Endodermal cell (in vitro differentiated cells): ENCODE measurements at regions not wholly inside any gene's neighbourhood (a gene's known extent, or its start where the extent isn't known, plus 50 kb on each side); places are given as distances from the start of the nearest gene placed in this dataset.

Source experiments
- DNase-seq: peaks from one replicate; pipeline ENCODE4 v3.0.0-alpha.2; 2017
- H3K27ac ChIP-seq: 2 replicates; pipeline ENCODE4 v1.5.1; 2013; ENCODE audit warnings: mild to moderate bottlenecking, low read depth, low read length, moderate library complexity
- H3K27me3 ChIP-seq: 2 replicates; pipeline ENCODE4 v1.6.1; 2013; ENCODE audit warnings: mild to moderate bottlenecking, low read length, moderate library complexity; ENCODE audit not compliant: insufficient read depth, control insufficient read depth, poor library complexity, severe bottlenecking
- H3K36me3 ChIP-seq: 2 replicates; pipeline ENCODE4 v1.7.0; 2013; ENCODE audit warnings: mild to moderate bottlenecking, low read length, moderate library complexity; ENCODE audit not compliant: control insufficient read depth, insufficient read depth
- H3K4me1 ChIP-seq: one replicate; pipeline ENCODE4 v1.7.0; 2013; ENCODE audit warnings: low read length; ENCODE audit not compliant: control insufficient read depth, insufficient read depth
- H3K4me3 ChIP-seq: 2 replicates; pipeline ENCODE4 v1.5.1; 2013; ENCODE audit warnings: mild to moderate bottlenecking, low read length, moderate library complexity
- H3K9ac ChIP-seq: 2 replicates; pipeline ENCODE4 v1.6.1; 2013; ENCODE audit warnings: mild to moderate bottlenecking, low read length, moderate library complexity; ENCODE audit not compliant: poor library complexity, severe bottlenecking; ENCODE audit errors: extremely low read depth
- H3K9me3 ChIP-seq: 2 replicates; pipeline ENCODE4 v1.6.1; 2013; ENCODE audit warnings: mild to moderate bottlenecking, low read length, moderate library complexity; ENCODE audit not compliant: control insufficient read depth
- H3K27ac Mint-ChIP-seq: 2 replicates; pipeline ENCODE4 v1.8.0; 2020; ENCODE audit warnings: mixed read lengths
- H3K27me3 Mint-ChIP-seq: 2 replicates; pipeline ENCODE4 v1.8.0; 2021; ENCODE audit warnings: mild to moderate bottlenecking, mixed read lengths; ENCODE audit not compliant: insufficient read depth
- H3K36me3 Mint-ChIP-seq: 2 replicates; pipeline ENCODE4 v1.8.0; 2020; ENCODE audit warnings: low read depth, mixed read lengths
- H3K4me1 Mint-ChIP-seq: 2 replicates; pipeline ENCODE4 v1.8.0; 2020; ENCODE audit warnings: mixed read lengths
- H3K4me3 Mint-ChIP-seq: 2 replicates; pipeline ENCODE4 v1.8.0; 2020; ENCODE audit warnings: mild to moderate bottlenecking, moderate library complexity, mixed read lengths
- H3K9me3 Mint-ChIP-seq: 2 replicates; pipeline ENCODE4 v1.8.0; 2020; ENCODE audit warnings: mild to moderate bottlenecking, mixed read lengths
- WGBS, 2 experiments: methylation state at CpG; one replicate each; pipeline versions ENCODE4 v1.1.5 to v1.1.7; 2013; ENCODE audit warnings: missing lambda C conversion rate in 2 of 2, mixed read lengths in 1 of 2; ENCODE audit not compliant: insufficient coverage in 1 of 2, insufficient read length in 1 of 2; 5-methylcytosine and 5-hydroxymethylcytosine counted together
- TF ChIP-seq, protein P1 (sequence below): fragments of 200-600 bp; sonication (generic); conservative IDR thresholded peaks from 2 replicates; pipeline ENCODE4 v1.5.0; 2021; ENCODE audit warnings: antibody characterized with exemption, mild to moderate bottlenecking

DNA sequence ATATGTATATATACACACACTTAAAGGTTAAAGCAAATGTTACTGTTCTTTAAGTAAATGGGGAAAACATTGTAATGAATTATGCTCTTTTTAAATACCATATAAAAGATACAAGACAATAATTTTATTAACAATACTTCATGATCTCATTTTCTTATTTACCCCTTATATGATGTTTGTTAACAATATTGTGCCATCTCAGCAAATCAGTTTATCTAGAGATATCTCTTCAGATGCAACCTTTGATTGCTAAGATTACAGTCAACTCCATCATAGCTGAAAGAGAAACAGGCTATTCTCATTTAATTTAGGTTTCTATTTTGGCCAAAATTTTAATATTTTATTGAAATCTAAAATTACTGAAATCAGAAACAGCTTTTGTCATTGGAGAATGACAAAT is 197.9 kb downstream of the CALCRL start:
- no peak overlapping the region for H3K27ac ChIP-seq
- TF ChIP-seq, protein P1, sequence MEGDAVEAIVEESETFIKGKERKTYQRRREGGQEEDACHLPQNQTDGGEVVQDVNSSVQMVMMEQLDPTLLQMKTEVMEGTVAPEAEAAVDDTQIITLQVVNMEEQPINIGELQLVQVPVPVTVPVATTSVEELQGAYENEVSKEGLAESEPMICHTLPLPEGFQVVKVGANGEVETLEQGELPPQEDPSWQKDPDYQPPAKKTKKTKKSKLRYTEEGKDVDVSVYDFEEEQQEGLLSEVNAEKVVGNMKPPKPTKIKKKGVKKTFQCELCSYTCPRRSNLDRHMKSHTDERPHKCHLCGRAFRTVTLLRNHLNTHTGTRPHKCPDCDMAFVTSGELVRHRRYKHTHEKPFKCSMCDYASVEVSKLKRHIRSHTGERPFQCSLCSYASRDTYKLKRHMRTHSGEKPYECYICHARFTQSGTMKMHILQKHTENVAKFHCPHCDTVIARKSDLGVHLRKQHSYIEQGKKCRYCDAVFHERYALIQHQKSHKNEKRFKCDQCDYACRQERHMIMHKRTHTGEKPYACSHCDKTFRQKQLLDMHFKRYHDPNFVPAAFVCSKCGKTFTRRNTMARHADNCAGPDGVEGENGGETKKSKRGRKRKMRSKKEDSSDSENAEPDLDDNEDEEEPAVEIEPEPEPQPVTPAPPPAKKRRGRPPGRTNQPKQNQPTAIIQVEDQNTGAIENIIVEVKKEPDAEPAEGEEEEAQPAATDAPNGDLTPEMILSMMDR, result no peak
- H3K9ac ChIP-seq, result no peak overlapping the region
- no peaks in the 10 kb centered on the region for H3K27me3 ChIP-seq
- no peaks in the 10 kb centered on the region for H3K9me3 Mint-ChIP-seq
- no peak overlapping the region for H3K4me3 ChIP-seq
- H3K36me3 Mint-ChIP-seq, result no peaks in the 10 kb centered on the region
- H3K36me3 ChIP-seq, result no peaks in the 10 kb centered on the region
- H3K9me3 ChIP-seq, result no peaks in the 10 kb centered on the region
- no peak for DNase-seq
- no peaks in the 10 kb centered on the region for H3K4me1 Mint-ChIP-seq
- H3K4me3 Mint-ChIP-seq, result no peak overlapping the region
- H3K27ac Mint-ChIP-seq, result no peak overlapping the region
- no peaks in the 10 kb centered on the region for H3K27me3 Mint-ChIP-seq
- no peaks in the 10 kb centered on the region for H3K4me1 ChIP-seq

DNA sequence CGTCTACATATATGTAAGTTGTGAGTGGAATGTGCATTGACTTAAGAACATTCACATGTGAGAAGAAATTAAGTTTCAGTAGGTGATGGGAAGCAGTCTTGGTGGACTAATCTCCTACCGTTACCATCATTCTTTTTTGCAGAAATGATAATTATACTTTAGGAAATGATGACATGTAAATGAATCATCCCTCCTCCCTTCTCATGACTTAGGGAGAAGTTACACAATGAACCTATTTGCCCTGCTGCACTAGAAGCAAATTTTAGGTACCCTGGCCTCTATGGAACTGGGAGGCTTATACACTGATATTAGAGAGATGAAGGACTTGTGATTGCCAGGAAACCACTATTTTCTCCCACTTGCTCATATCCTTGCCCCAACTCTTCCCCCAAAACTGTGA is 214.2 kb downstream of the CALCRL start:
- no peaks in the 10 kb centered on the region for H3K9me3 ChIP-seq
- no peaks in the 10 kb centered on the region for H3K36me3 ChIP-seq
- H3K27me3 Mint-ChIP-seq, result no peaks in the 10 kb centered on the region
- TF ChIP-seq, protein P1, result no peak
- H3K4me3 Mint-ChIP-seq, result no peak overlapping the region
- no peak overlapping the region for H3K27ac ChIP-seq
- H3K4me1 Mint-ChIP-seq, result peaks cover 12% of the 10 kb centered on the region
- DNase-seq, result no peak
- H3K9me3 Mint-ChIP-seq, result no peaks in the 10 kb centered on the region
- H3K9ac ChIP-seq, result no peak overlapping the region
- H3K4me1 ChIP-seq, result peaks cover 4% of the 10 kb centered on the region
- no peak overlapping the region for H3K27ac Mint-ChIP-seq
- H3K36me3 Mint-ChIP-seq, result no peaks in the 10 kb centered on the region
- no peak overlapping the region for H3K4me3 ChIP-seq
- no peaks in the 10 kb centered on the region for H3K27me3 ChIP-seq
- 88 to 100% methylated on average over 1 of the region's 2 CpGs for WGBS, 2 experiments

- H3K27ac Mint-ChIP-seq, result no peak overlapping the region
- Histone ChIP-seq H3K27me3 (no peaks in the 10 kb centered on the region), H3K36me3 (no peaks in the 10 kb centered on the region), H3K9ac (no peak overlapping the region), H3K4me1 (peaks cover 4% of the 10 kb centered on the region), H3K27ac (no peak overlapping the region), H3K9me3 (no peaks in the 10 kb centered on the region), H3K4me3 (no peak overlapping the region)
- TF ChIP-seq, protein P1, result no peak
- no peaks in the 10 kb centered on the region for H3K36me3 Mint-ChIP-seq
- H3K4me3 Mint-ChIP-seq, result no peak overlapping the region
- no peaks in the 10 kb centered on the region for H3K27me3 Mint-ChIP-seq
- WGBS, 2 experiments, result 88 to 100% methylated on average over 1 of the region's 1 CpG
- no peak for DNase-seq
- peaks cover 12% of the 10 kb centered on the region for H3K4me1 Mint-ChIP-seq
- H3K9me3 Mint-ChIP-seq, result no peaks in the 10 kb centered on the region
Observed at GRCh38 chr2:187232749-187233148, 215.3 kb downstream of the CALCRL start.
